Spinal cord (tissue), 9 donors: ENCODE measurements at regions not wholly inside any gene's neighbourhood (a gene's known extent, or its start where the extent isn't known, plus 50 kb on each side); places are given as distances from the start of the nearest gene placed in this dataset.
A peak's percentile ranks its signal among the peaks of the same experiment; 100 is the strongest.

Experiments
- DNase-seq, 6 donors: peaks; one replicate each; pipeline versions ENCODE4 v3.0.0 to v3.0.0-alpha.2; 2013 to 2015; ENCODE audit warnings: low spot score in 6 of 6, low read depth in 4 of 6
- H3K27ac ChIP-seq: one replicate; pipeline ENCODE4 v1.5.1; 2013; ENCODE audit warnings: low read depth, low read length, control low read depth
- H3K27me3 ChIP-seq: one replicate; pipeline ENCODE4 v1.6.1; 2013; ENCODE audit warnings: low read length; ENCODE audit not compliant: control insufficient read depth, insufficient read depth
- H3K36me3 ChIP-seq: one replicate; pipeline ENCODE4 v1.6.1; 2013; ENCODE audit warnings: low read length; ENCODE audit not compliant: control insufficient read depth, insufficient read depth
- H3K4me1 ChIP-seq: one replicate; pipeline ENCODE4 v1.6.1; 2013; ENCODE audit warnings: low read length; ENCODE audit not compliant: control insufficient read depth, insufficient read depth
- H3K4me3 ChIP-seq: one replicate; pipeline ENCODE4 v1.5.1; 2013; ENCODE audit warnings: low read depth, low read length, control low read depth
- H3K9me3 ChIP-seq: one replicate; pipeline ENCODE4 v1.6.1; 2013; ENCODE audit warnings: low read length; ENCODE audit not compliant: control insufficient read depth, insufficient read depth
- WGBS: methylation state at CpG from one replicate; pipeline ENCODE4 v1.1.5; 2013; ENCODE audit warnings: missing lambda C conversion rate; ENCODE audit not compliant: insufficient coverage; 5-methylcytosine and 5-hydroxymethylcytosine counted together
- donor health status: healthy.

DNA sequence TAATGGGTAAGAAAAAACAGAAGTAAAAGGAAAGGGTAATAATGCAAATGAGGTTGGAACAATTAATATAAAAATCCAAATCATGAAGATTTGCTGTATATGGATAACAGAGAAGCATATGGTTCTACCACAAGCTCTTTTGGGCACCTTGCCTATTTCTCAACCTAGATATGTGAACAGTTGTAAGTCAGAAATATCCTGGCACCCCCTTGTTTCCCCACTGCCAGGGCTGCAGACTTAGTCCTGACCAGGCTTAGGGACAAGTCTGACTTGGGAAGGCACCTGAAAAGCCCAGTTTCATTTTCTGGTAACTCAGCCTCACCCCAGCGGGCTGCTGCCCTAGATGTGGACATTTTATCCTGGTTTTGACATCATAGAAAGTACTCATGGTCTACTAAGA is 183.2 kb upstream of the STAC start:
- WGBS: no CpG with 5 or more reads among the region's 1 CpG
- H3K27ac ChIP-seq: no peak overlapping the region
- no peaks in the 10 kb centered on the region for H3K9me3 ChIP-seq
- no peaks in the 10 kb centered on the region for H3K36me3 ChIP-seq
- H3K27me3 ChIP-seq: no peaks in the 10 kb centered on the region
- H3K4me1 ChIP-seq: no peaks in the 10 kb centered on the region
- H3K4me3 ChIP-seq: no peak overlapping the region
- DNase-seq: peak in 1 of 6 donors; percentile 54

DNA sequence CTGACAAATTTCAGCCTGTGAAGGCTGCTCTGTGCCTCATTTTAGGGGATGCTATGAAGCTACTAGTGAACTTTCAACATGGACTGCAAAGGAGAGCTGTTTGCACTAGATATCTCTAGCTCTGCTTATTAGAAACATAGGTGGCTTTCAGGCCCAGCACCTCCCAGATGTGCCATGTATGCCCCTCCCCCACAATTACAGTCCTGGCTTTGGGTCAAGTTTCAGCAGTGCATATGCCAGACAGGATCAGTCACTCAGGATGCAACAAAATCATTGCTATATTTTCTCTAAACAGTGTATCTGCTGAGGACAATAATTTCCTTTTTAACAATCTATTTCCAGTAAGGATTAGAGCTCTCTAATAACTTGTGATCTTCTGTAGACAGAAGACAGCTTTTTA is 178.8 kb upstream of the STAC start:
- no peak for DNase-seq
- Histone ChIP-seq H3K9me3 (no peaks in the 10 kb centered on the region), H3K27me3 (no peaks in the 10 kb centered on the region), H3K27ac (no peak overlapping the region), H3K4me1 (no peaks in the 10 kb centered on the region), H3K4me3 (no peak overlapping the region), H3K36me3 (no peaks in the 10 kb centered on the region)

DNA sequence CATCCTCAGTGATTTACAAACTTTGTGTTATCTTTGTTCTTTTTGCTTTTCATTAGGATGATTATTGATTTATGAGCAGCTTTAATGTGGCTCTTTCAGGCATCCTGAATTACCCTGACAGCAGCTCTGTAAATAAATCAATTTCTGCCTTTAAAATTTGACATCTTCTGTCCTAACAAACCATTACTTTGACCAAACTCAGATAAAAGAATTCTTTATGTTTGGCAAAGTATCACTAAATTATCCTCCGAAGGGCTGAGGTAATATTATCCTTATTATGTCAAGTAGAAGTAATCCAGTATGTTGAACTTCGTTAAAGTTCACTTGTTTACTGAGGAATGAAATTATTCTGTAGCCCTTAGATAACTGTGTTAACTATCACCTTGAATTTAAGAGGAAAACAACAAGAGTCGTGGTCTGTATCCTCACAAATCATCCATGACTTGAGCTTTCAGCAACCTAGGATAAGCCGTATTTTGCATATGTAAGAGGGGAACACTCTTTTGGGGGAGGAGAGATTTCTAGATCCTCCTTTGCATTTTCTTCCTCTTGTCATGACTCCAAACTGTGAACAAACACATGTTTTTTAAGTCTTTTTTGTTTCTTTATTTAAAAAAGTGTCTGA is 173.2 kb upstream of the STAC start:
- H3K9me3 ChIP-seq: no peaks in the 10 kb centered on the region
- H3K27ac ChIP-seq: no peak overlapping the region
- no peaks in the 10 kb centered on the region for H3K27me3 ChIP-seq
- peaks cover 4% of the 10 kb centered on the region for H3K4me1 ChIP-seq
- H3K4me3 ChIP-seq: no peak overlapping the region
- no CpG with 5 or more reads among the region's 4 CpGs for WGBS
- no peak for DNase-seq
- H3K36me3 ChIP-seq: no peaks in the 10 kb centered on the region

DNA sequence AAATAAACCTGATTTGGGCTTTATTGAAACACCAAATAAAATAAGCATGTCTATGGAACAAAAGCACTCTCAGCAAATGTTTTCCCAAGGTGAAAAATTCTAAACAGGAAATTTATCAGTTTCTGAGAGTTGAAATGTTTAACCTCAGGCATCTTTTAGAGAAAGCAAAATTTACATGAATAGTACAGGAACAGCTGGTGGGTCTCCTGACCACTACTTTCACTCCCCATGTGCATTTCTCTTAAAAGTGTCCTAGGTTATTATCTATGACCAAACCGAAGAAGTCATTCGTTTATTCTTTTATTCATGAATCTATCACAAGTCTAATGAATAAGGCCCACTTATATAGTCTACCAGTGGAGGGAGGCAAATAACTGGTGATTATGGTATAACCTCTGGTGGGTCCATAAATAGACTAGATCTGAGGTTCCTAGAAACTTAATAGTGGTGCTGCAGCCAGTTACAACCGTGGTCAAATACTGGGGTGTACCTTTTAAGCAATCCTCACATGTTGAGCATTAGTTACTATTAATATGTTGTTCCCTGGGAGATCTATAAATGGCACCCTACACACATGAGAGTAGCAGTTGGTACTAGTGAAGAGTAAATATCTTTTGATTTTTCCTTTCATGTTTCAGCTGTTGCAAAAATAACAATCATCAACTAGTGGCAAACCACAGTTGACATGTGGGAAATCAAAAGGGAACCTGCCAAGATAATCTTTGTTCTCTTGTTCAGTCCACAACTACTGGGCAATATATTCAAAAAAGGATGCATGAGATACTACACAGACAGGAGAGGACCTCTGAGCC is 169.3 kb upstream of the STAC start:
- Histone ChIP-seq H3K36me3 (no peaks in the 10 kb centered on the region), H3K27ac (no peak overlapping the region), H3K9me3 (no peaks in the 10 kb centered on the region), H3K4me1 (peaks cover 4% of the 10 kb centered on the region), H3K4me3 (no peak overlapping the region), H3K27me3 (no peaks in the 10 kb centered on the region)
- WGBS: no CpG with 5 or more reads among the region's 3 CpGs
- DNase-seq: no peak

DNA sequence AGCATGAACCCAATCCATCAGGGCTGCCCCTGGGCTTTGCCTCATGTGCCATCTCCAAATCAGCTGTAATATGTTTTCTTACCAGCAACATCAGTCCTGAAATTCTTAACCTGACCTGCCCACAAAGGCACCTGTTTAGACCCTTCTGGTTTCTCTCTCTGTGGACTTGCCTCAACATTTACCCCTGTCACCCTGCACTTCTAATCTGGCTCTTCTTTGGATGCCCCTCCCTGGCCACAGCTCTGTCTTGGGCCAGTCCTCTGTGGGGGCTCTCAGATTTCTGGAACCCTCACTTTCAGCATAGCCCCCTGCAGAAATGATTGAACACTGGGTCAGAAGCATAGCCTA is 168.7 kb upstream of the STAC start:
- H3K9me3 ChIP-seq: no peaks in the 10 kb centered on the region
- H3K4me3 ChIP-seq: no peak overlapping the region
- no peak overlapping the region for H3K27ac ChIP-seq
- peaks cover 4% of the 10 kb centered on the region for H3K4me1 ChIP-seq
- H3K27me3 ChIP-seq: no peaks in the 10 kb centered on the region
- no peak for DNase-seq
- no peaks in the 10 kb centered on the region for H3K36me3 ChIP-seq

DNA sequence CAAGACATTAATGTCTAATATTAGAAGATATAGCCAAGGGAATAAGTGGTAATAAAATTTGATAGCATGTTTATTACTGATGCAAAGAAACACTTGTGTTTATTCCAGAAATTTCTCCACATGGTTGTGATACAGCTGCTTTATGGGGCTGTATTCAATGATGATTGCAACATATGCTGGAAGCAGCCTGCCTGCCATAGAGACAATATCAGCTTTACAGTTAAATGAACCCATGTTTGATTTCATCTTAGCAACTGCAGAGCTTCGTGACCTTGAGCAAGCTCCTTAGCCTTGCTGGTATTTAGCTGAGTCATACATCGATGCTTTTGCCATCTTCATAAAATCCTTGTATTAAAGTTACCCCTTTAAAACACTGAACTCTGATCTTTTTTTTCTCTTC is 168.1 kb upstream of the STAC start:
- no peaks in the 10 kb centered on the region for H3K27me3 ChIP-seq
- no peak overlapping the region for H3K4me3 ChIP-seq
- no peak overlapping the region for H3K27ac ChIP-seq
- 50% methylated on average over 1 of the region's 2 CpGs for whole genome bisulfite sequencing
- H3K36me3 ChIP-seq: no peaks in the 10 kb centered on the region
- H3K9me3 ChIP-seq: no peaks in the 10 kb centered on the region
- DNase-seq: peak in 1 of 6 donors; percentile 78
- H3K4me1 ChIP-seq: peaks cover 4% of the 10 kb centered on the region

DNA sequence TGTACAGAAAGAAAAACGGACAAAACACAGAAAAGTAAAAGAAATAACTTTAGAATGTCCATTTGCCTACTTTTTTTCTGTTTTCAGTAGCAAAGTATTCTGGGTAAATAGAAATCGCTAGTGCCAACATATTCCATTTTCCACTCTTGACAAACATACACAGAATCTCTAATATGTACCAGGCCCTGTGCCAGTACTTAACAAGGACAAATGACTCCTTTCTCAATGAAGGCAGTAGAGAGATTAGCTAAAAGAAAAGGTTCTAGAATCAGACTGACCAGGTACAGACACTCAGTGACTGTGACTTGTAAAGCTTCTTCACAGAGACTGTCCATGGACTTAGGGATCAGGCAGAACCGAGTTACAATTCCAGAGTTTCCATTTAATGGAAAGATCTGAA is 165.8 kb upstream of the STAC start:
- no CpG with 5 or more reads among the region's 3 CpGs for WGBS
- Histone ChIP-seq H3K4me1 (peaks cover 4% of the 10 kb centered on the region), H3K36me3 (no peaks in the 10 kb centered on the region), H3K4me3 (no peak overlapping the region), H3K9me3 (no peaks in the 10 kb centered on the region), H3K27me3 (no peaks in the 10 kb centered on the region), H3K27ac (no peak overlapping the region)
- no peak for DNase-seq

DNA sequence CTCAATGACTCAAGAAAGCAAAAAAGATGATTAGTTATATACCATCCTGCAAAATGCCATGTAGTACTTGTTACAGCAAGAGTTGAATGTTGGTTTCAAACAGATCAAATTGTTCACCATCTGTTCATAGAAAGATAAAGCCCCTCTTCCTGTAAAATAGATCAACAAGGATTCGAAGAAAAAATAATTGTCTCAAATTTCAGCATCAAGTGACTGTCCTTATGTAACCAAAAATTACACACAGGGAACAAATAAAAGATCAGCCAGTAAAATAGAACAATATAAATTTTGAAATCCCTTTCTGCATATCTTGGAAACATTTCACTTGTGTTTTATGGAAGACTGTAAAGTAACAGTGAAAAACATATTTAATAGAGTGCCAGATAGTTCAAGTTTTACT is 165.1 kb upstream of the STAC start:
- WGBS: no CpG with 5 or more reads among the region's 1 CpG
- Histone ChIP-seq H3K9me3 (no peaks in the 10 kb centered on the region), H3K36me3 (no peaks in the 10 kb centered on the region), H3K4me1 (peaks cover 4% of the 10 kb centered on the region), H3K27ac (no peak overlapping the region), H3K27me3 (no peaks in the 10 kb centered on the region), H3K4me3 (no peak overlapping the region)
- no peak for DNase-seq

DNA sequence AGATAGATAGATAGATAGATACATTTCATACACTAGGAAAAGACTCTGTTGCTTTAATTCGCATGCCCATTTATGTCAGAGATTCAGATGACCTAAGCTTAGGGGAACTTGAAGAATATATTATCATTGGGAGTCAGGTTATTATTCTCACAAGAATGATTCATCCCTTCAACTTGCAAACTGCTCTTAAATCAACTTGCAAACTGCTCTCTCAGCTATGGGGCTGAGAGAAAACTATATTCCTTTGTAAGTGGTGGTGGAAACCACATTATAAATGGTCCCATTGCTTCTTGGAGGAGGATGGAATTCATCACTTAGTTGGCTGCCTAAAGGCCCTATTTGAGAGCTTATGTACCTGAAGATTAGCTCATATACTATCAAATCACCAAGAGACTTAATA is 160.9 kb upstream of the STAC start:
- no peaks in the 10 kb centered on the region for H3K4me1 ChIP-seq
- H3K9me3 ChIP-seq: no peaks in the 10 kb centered on the region
- WGBS: no CpG with 5 or more reads among the region's 1 CpG
- no peak overlapping the region for H3K27ac ChIP-seq
- no peak overlapping the region for H3K4me3 ChIP-seq
- peak in 1 of 6 donors; percentile 35 for DNase-seq
- no peaks in the 10 kb centered on the region for H3K27me3 ChIP-seq
- H3K36me3 ChIP-seq: no peaks in the 10 kb centered on the region

DNA sequence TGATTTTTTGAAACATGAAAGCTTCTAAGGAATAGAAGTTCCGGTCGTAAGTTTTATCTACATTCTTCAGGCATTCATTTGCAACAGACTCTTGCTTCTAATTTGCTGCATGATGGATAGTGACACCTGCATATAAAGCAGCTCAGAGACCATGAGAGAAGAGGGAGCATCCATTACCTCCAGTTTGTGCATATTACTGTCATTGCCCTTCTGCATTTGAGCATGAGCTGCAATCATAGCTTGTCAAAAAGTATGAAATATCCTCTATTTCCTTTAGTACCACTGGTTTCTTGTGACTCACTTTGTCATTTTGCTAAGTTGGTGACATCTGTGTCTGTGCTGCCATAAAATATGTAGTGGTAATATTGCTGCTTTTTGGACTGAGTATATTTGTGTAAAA is 160.1 kb upstream of the STAC start:
- Histone ChIP-seq H3K27ac (no peak overlapping the region), H3K4me1 (no peaks in the 10 kb centered on the region), H3K27me3 (no peaks in the 10 kb centered on the region), H3K9me3 (no peaks in the 10 kb centered on the region), H3K4me3 (no peak overlapping the region), H3K36me3 (no peaks in the 10 kb centered on the region)
- no CpG with 5 or more reads among the region's 2 CpGs for WGBS
- DNase-seq: peak in 1 of 6 donors; percentile 57
